ENCODE measurements at regions not wholly inside any gene's neighbourhood (a gene's known extent, or its start where the extent isn't known, plus 50 kb on each side); places are given as distances from the start of the nearest gene placed in this dataset.

DNA sequence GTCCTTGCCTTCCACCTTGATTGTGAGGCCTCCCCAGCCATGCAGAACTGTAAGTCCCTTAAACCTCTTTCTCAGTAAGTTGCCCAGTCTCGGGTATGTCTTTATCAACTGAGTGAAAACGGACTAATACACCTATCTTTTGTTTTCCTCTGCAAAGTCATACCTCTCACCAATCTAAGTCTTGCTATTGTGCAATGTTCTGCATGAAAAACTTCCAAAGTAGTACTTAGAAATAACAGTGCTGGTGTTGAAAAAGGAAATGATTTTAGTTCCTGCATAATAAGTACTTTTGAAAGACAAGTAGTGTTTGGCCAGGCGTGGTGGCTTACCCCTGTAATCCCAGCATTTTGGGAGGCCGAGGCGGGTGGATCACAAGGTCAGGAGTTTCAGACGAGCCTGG, 573.5 kb downstream of the ANKRD50 start:
- H3K4me3 ChIP-seq (ENCODE audit: low read depth, low read length) = no peak overlapping the region

GRCh38 chr4:124143632-124144031, 568.9 kb downstream of the ANKRD50 start:
- no peak overlapping the region for H3K4me3 ChIP-seq (ENCODE audit: low read depth, low read length)

More for the DNA sequence above, 573.5 kb downstream of the ANKRD50 start:
- TF ChIP-seq, protein P1, sequence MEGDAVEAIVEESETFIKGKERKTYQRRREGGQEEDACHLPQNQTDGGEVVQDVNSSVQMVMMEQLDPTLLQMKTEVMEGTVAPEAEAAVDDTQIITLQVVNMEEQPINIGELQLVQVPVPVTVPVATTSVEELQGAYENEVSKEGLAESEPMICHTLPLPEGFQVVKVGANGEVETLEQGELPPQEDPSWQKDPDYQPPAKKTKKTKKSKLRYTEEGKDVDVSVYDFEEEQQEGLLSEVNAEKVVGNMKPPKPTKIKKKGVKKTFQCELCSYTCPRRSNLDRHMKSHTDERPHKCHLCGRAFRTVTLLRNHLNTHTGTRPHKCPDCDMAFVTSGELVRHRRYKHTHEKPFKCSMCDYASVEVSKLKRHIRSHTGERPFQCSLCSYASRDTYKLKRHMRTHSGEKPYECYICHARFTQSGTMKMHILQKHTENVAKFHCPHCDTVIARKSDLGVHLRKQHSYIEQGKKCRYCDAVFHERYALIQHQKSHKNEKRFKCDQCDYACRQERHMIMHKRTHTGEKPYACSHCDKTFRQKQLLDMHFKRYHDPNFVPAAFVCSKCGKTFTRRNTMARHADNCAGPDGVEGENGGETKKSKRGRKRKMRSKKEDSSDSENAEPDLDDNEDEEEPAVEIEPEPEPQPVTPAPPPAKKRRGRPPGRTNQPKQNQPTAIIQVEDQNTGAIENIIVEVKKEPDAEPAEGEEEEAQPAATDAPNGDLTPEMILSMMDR (IDR thresholded peaks at IDR 0.05; ENCODE audit: low read depth, low read length) = no peak

GRCh38 chr4:124144238-124144654, 568.3 kb downstream of the ANKRD50 start:
- TF ChIP-seq, protein P1 (IDR thresholded peaks at IDR 0.05; ENCODE audit: low read depth, low read length) = no peak
- no peak overlapping the region for H3K4me3 ChIP-seq (ENCODE audit: low read depth, low read length)

More at GRCh38 chr4:124143632-124144031, 568.9 kb downstream of the ANKRD50 start:
- TF ChIP-seq, protein P1 (IDR thresholded peaks at IDR 0.05; ENCODE audit: low read depth, low read length) = no peak

- H3K4me3 ChIP-seq (ENCODE audit: low read depth, low read length) = no peak overlapping the region
- TF ChIP-seq, protein P1 (IDR thresholded peaks at IDR 0.05; ENCODE audit: low read depth, low read length) = no peak
Measured at GRCh38 chr4:124146068-124146467, 566.5 kb downstream of the ANKRD50 start.

GRCh38 chr4:124151031-124151430, 561.5 kb downstream of the ANKRD50 start:
- H3K4me3 ChIP-seq (ENCODE audit: low read depth, low read length) = no peak overlapping the region
- TF ChIP-seq, protein P1 (IDR thresholded peaks at IDR 0.05; ENCODE audit: low read depth, low read length) = no peak

DNA sequence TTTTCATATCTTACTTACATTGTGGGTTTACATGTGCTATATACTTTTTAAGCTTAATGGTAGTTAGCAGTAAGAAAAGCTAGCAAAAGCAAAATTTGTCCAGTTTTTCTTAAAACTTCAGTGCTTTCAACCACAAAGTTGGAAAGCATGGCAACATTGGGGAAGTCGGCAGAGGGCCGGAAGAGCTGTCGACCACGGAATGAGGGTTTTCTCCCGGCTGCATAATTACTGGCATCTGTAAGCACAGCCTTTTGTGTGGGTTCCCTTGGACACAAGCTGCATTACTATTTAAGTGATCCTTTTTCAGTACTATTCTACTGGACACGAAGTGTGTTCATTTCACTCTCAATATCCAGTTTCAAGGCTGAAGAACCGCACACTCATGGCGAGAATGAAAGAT, 560.4 kb downstream of the ANKRD50 start:
- no peak overlapping the region for H3K4me3 ChIP-seq (ENCODE audit: low read depth, low read length)
- TF ChIP-seq, protein P1 (IDR thresholded peaks at IDR 0.05; ENCODE audit: low read depth, low read length) = no peak

GRCh38 chr4:124155239-124155638, 557.3 kb downstream of the ANKRD50 start:
- TF ChIP-seq, protein P1 (IDR thresholded peaks at IDR 0.05; ENCODE audit: low read depth, low read length) = no peak
- no peak overlapping the region for H3K4me3 ChIP-seq (ENCODE audit: low read depth, low read length)
